SK-N-MC (cell line): ENCODE measurements at regions not wholly inside any gene's neighbourhood (a gene's known extent, or its start where the extent isn't known, plus 50 kb on each side); places are given as distances from the start of the nearest gene placed in this dataset.

ENCODE experiments used
- DNase-seq: peaks from one replicate; pipeline ENCODE4 v3.0.0-alpha.2; 2011; ENCODE audit warnings: low read depth, low spot score
- H3K27ac ChIP-seq: fragments of 200-600 bp; sonication (generic); 2 replicates; pipeline ENCODE4 v1.5.1; 2016; ENCODE audit warnings: mixed run types
- H3K36me3 ChIP-seq: fragments of 200-600 bp; sonication (generic); 2 replicates; pipeline ENCODE4 v1.6.1; 2017; ENCODE audit warnings: antibody characterized with exemption, low read length, mixed read lengths; ENCODE audit not compliant: insufficient read depth
- H3K4me3 ChIP-seq: fragments of 200-600 bp; sonication (generic); 2 replicates; pipeline ENCODE4 v1.5.1; 2016
- H3K9ac ChIP-seq: fragments of 200-600 bp; sonication (generic); 2 replicates; pipeline ENCODE4 v1.8.0; 2017; ENCODE audit warnings: mixed run types, mixed read lengths; ENCODE audit not compliant: insufficient read length
- H3K9me3 ChIP-seq: fragments of 200-600 bp; sonication (generic); 2 replicates; pipeline ENCODE4 v1.6.1; 2017; ENCODE audit warnings: low read depth, mild to moderate bottlenecking, antibody characterized with exemption, low read length, moderate library complexity, mixed read lengths
- EZH2 ChIP-seq: fragments of 200-600 bp; sonication (generic); IDR thresholded peaks from one replicate; pipeline ENCODE4 v1.6.1; 2017; ENCODE audit warnings: antibody characterized with exemption
- FOXP2 ChIP-seq: optimal IDR thresholded peaks from 2 replicates; pipeline ENCODE3; 2011; ENCODE audit warnings: mild to moderate bottlenecking, moderate library complexity; ENCODE audit not compliant: insufficient read depth; ENCODE audit errors: extremely low read length, control extremely low read depth
- POLR2AphosphoS5 ChIP-seq: IDR thresholded peaks from 2 replicates; pipeline ENCODE4 v1.6.1; 2012; ENCODE audit warnings: mild to moderate bottlenecking, low read depth, low read length, borderline replicate concordance

GRCh38 chr6:14622909-14623505 lies 505.4 kb downstream of the CD83 start:
- DNase-seq: no peak
- no peaks in the 10 kb centered on the region for H3K9me3 ChIP-seq
- no peaks in the 10 kb centered on the region for H3K36me3 ChIP-seq
- H3K4me3 ChIP-seq: no peak overlapping the region
- no peak overlapping the region for H3K27ac ChIP-seq
- H3K9ac ChIP-seq: peak overlapping the region; percentile 6
- TF ChIP-seq POLR2AphosphoS5: no peak
- no peak for TF ChIP-seq EZH2
- no peak for TF ChIP-seq FOXP2

GRCh38 chr6:14625173-14625895 lies 507.8 kb downstream of the CD83 start:
- DNase-seq: no peak
- TF ChIP-seq FOXP2: no peak
- no peak for TF ChIP-seq POLR2AphosphoS5
- no peak for TF ChIP-seq EZH2
- Histone ChIP-seq H3K9me3 (no peaks in the 10 kb centered on the region), H3K9ac (no peak overlapping the region), H3K27ac (no peak overlapping the region), H3K36me3 (no peaks in the 10 kb centered on the region), H3K4me3 (no peak overlapping the region)

GRCh38 chr6:14626556-14626955 lies 509.0 kb downstream of the CD83 start:
- no peak for TF ChIP-seq FOXP2
- TF ChIP-seq EZH2: no peak
- no peak for TF ChIP-seq POLR2AphosphoS5
- Histone ChIP-seq H3K9ac (no peak overlapping the region), H3K4me3 (no peak overlapping the region), H3K9me3 (no peaks in the 10 kb centered on the region), H3K36me3 (no peaks in the 10 kb centered on the region), H3K27ac (no peak overlapping the region)
- DNase-seq: no peak

- Histone ChIP-seq H3K36me3 (no peaks in the 10 kb centered on the region), H3K4me3 (no peak overlapping the region), H3K9ac (no peak overlapping the region), H3K27ac (no peak overlapping the region), H3K9me3 (no peaks in the 10 kb centered on the region)
- TF ChIP-seq FOXP2 (no peak), POLR2AphosphoS5 (no peak), EZH2 (no peak)
- DNase-seq: no peak
Observed at GRCh38 chr6:14630016-14630415, 512.4 kb downstream of the CD83 start.

- H3K27ac ChIP-seq: no peak overlapping the region
- no peak for DNase-seq
- no peaks in the 10 kb centered on the region for H3K9me3 ChIP-seq
- no peak overlapping the region for H3K9ac ChIP-seq
- H3K4me3 ChIP-seq: no peak overlapping the region
- TF ChIP-seq FOXP2 (no peak), POLR2AphosphoS5 (no peak), EZH2 (no peak)
- no peaks in the 10 kb centered on the region for H3K36me3 ChIP-seq
Observed at GRCh38 chr6:14633479-14633878, 515.9 kb downstream of the CD83 start.

- DNase-seq: no peak
- no peak overlapping the region for H3K4me3 ChIP-seq
- H3K9ac ChIP-seq: no peak overlapping the region
- no peak for TF ChIP-seq EZH2
- no peak for TF ChIP-seq FOXP2
- TF ChIP-seq POLR2AphosphoS5: no peak
- no peaks in the 10 kb centered on the region for H3K9me3 ChIP-seq
- H3K27ac ChIP-seq: no peak overlapping the region
- H3K36me3 ChIP-seq: no peaks in the 10 kb centered on the region
Observed at GRCh38 chr6:14634072-14634471, 516.5 kb downstream of the CD83 start.

GRCh38 chr6:14635195-14635594 lies 517.6 kb downstream of the CD83 start:
- no peaks in the 10 kb centered on the region for H3K9me3 ChIP-seq
- H3K4me3 ChIP-seq: no peak overlapping the region
- no peaks in the 10 kb centered on the region for H3K36me3 ChIP-seq
- H3K27ac ChIP-seq: no peak overlapping the region
- TF ChIP-seq EZH2 (no peak), POLR2AphosphoS5 (no peak), FOXP2 (no peak)
- no peak for DNase-seq
- no peak overlapping the region for H3K9ac ChIP-seq

- Histone ChIP-seq H3K36me3 (no peaks in the 10 kb centered on the region), H3K9me3 (no peaks in the 10 kb centered on the region), H3K4me3 (no peak overlapping the region), H3K9ac (no peak overlapping the region), H3K27ac (no peak overlapping the region)
- DNase-seq: no peak
- no peak for TF ChIP-seq POLR2AphosphoS5
- no peak for TF ChIP-seq FOXP2
- TF ChIP-seq EZH2: no peak
Observed at GRCh38 chr6:14635934-14636591, 518.5 kb downstream of the CD83 start.
